WTC11 (cell line): ENCODE measurements at regions not wholly inside any gene's neighbourhood (a gene's known extent, or its start where the extent isn't known, plus 50 kb on each side); places are given as distances from the start of the nearest gene placed in this dataset.

Experiments
- ESRRA ChIP-seq: sonication (generic); formaldehyde crosslinking; IDR thresholded peaks from 2 replicates; pipeline ENCODE4 v1.8.1; 2022; ENCODE audit warnings: mild to moderate bottlenecking, missing genetic modification reagents, borderline replicate concordance
- USF2 ChIP-seq: sonication (generic); formaldehyde crosslinking; IDR thresholded peaks from 2 replicates; pipeline ENCODE4 v1.8.1; 2023; ENCODE audit warnings: mild to moderate bottlenecking, missing genetic modification reagents, moderate library complexity
- TF ChIP-seq, protein P1 (sequence below): fragments of 200-600 bp; IDR thresholded peaks from 2 replicates; pipeline ENCODE4 v1.8.0; 2022; ENCODE audit warnings: antibody characterized with exemption
- TF ChIP-seq, protein P2 (sequence below): sonication (generic); formaldehyde crosslinking; IDR thresholded peaks from 2 replicates; pipeline ENCODE4 v1.8.0; 2022; ENCODE audit warnings: mild to moderate bottlenecking, missing genetic modification reagents

DNA sequence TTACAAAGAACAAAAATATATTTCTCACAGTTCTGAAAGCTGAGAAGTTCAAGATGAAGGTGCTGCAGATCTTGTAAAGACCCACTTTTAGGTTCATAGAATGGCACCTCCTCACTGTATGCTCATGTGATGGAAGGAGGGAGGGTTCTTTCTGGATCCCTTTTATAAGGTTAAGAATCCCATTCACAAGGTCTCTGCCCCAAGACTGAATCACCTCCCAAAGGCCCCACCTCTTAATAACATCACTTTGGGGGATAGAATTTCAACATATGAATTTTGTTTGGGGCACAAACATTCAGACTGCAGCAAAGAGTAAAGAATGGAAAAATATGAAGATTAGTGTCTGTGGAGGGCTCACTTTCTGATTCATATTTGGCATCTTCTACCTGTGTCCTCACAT lies 77.1 kb upstream of the PRR16 start:
- TF ChIP-seq, protein P1, sequence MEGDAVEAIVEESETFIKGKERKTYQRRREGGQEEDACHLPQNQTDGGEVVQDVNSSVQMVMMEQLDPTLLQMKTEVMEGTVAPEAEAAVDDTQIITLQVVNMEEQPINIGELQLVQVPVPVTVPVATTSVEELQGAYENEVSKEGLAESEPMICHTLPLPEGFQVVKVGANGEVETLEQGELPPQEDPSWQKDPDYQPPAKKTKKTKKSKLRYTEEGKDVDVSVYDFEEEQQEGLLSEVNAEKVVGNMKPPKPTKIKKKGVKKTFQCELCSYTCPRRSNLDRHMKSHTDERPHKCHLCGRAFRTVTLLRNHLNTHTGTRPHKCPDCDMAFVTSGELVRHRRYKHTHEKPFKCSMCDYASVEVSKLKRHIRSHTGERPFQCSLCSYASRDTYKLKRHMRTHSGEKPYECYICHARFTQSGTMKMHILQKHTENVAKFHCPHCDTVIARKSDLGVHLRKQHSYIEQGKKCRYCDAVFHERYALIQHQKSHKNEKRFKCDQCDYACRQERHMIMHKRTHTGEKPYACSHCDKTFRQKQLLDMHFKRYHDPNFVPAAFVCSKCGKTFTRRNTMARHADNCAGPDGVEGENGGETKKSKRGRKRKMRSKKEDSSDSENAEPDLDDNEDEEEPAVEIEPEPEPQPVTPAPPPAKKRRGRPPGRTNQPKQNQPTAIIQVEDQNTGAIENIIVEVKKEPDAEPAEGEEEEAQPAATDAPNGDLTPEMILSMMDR: no peak
- TF ChIP-seq ESRRA (no peak), USF2 (CRISPR knock-in tag) (no peak)
- TF ChIP-seq, protein P2, sequence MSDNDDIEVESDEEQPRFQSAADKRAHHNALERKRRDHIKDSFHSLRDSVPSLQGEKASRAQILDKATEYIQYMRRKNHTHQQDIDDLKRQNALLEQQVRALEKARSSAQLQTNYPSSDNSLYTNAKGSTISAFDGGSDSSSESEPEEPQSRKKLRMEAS (CRISPR knock-in tag): no peak
